SK-N-SH treated with all-trans-retinoic acid at 6 μM for 48 hours (cell line): ENCODE measurements at regions not wholly inside any gene's neighbourhood (a gene's known extent, or its start where the extent isn't known, plus 50 kb on each side); places are given as distances from the start of the nearest gene placed in this dataset.

ENCODE experiments used
- ATAC-seq: fragments of 200-7000 bp; cut with Tn5 transposase; 3 replicates; pipeline ENCODE4 v1.9.1; 2020; ENCODE audit warnings: mild to moderate bottlenecking, moderate library complexity
- ARNTL ChIP-seq: fragments of 450-650 bp; formaldehyde crosslinking; IDR thresholded peaks from 2 replicates; pipeline ENCODE4 v1.5.0; 2020; ENCODE audit warnings: low read depth, mild to moderate bottlenecking, moderate library complexity, borderline replicate concordance
- BACH2 ChIP-seq: fragments of 250-450 bp; sonication (Bioruptor Pico); IDR thresholded peaks from 2 replicates; pipeline ENCODE4 v1.9.0; 2021; ENCODE audit warnings: mild to moderate bottlenecking, borderline replicate concordance
- CREB5 ChIP-seq: fragments of 250-450 bp; sonication (Bioruptor Pico); IDR thresholded peaks from 2 replicates; pipeline ENCODE4 v1.5.1; 2020; ENCODE audit warnings: low read depth, mild to moderate bottlenecking, moderate library complexity
- CSDC2 ChIP-seq: fragments of 250-450 bp; sonication (Bioruptor Pico); IDR thresholded peaks from 2 replicates; pipeline ENCODE4 v1.5.0; 2020; ENCODE audit warnings: mild to moderate bottlenecking, moderate library complexity
- ESRRG ChIP-seq: fragments of 250-450 bp; sonication (Bioruptor Pico); IDR thresholded peaks from 2 replicates; pipeline ENCODE4 v1.6.1; 2021; ENCODE audit warnings: mild to moderate bottlenecking
- GLIS3 ChIP-seq: fragments of 250-450 bp; sonication (Bioruptor Pico); IDR thresholded peaks from 2 replicates; pipeline ENCODE4 v1.5.0; 2020; ENCODE audit warnings: mild to moderate bottlenecking, moderate library complexity
- OSR1 ChIP-seq: fragments of 250-450 bp; sonication (Bioruptor Pico); IDR thresholded peaks from 2 replicates; pipeline ENCODE4 v1.8.0; 2022; ENCODE audit warnings: moderate library complexity, mild to moderate bottlenecking, inconsistent platforms
- RARB ChIP-seq: fragments of 250-450 bp; sonication (Bioruptor Pico); IDR thresholded peaks from 2 replicates; pipeline ENCODE4 v1.8.0; 2021; ENCODE audit warnings: mild to moderate bottlenecking, moderate library complexity
- SNAI2 ChIP-seq: fragments of 250-450 bp; sonication (Bioruptor Pico); IDR thresholded peaks from 2 replicates; pipeline ENCODE4 v1.5.0; 2020; ENCODE audit warnings: mild to moderate bottlenecking, moderate library complexity
- TCF4 ChIP-seq: fragments of 250-450 bp; sonication (Bioruptor Pico); IDR thresholded peaks from 2 replicates; pipeline ENCODE4 v1.8.0; 2021; ENCODE audit warnings: mild to moderate bottlenecking, moderate library complexity, borderline replicate concordance
- TOX ChIP-seq: fragments of 250-450 bp; sonication (Bioruptor Pico); IDR thresholded peaks from 2 replicates; pipeline ENCODE4 v1.8.0; 2021; ENCODE audit warnings: mild to moderate bottlenecking, moderate library complexity, borderline replicate concordance
- ZC3H10 ChIP-seq: fragments of 250-450 bp; sonication (Bioruptor Pico); IDR thresholded peaks from 2 replicates; pipeline ENCODE4 v1.5.1; 2021; ENCODE audit warnings: mild to moderate bottlenecking, moderate library complexity
- ZFP3 ChIP-seq: fragments of 250-450 bp; sonication (Bioruptor Pico); IDR thresholded peaks from 2 replicates; pipeline ENCODE4 v1.5.0; 2020; ENCODE audit warnings: mild to moderate bottlenecking, moderate library complexity
- ZFP30 ChIP-seq: fragments of 450-650 bp; formaldehyde crosslinking; IDR thresholded peaks from 2 replicates; pipeline ENCODE4 v1.5.0; 2022; ENCODE audit warnings: mild to moderate bottlenecking, moderate library complexity
- ZNF565 ChIP-seq: fragments of 450-650 bp; formaldehyde crosslinking; conservative IDR thresholded peaks from 2 replicates; pipeline ENCODE4 v1.5.0; 2020; ENCODE audit warnings: low read depth, mild to moderate bottlenecking, moderate library complexity
- ZNF70 ChIP-seq: fragments of 450-650 bp; formaldehyde crosslinking; IDR thresholded peaks from 2 replicates; pipeline ENCODE4 v1.5.0; 2020; ENCODE audit warnings: mild to moderate bottlenecking, moderate library complexity
- ZNF8 ChIP-seq: fragments of 450-650 bp; formaldehyde crosslinking; IDR thresholded peaks from 2 replicates; pipeline ENCODE4 v1.5.0; 2020; ENCODE audit warnings: mild to moderate bottlenecking, moderate library complexity
- TF ChIP-seq, protein P1 (sequence below): fragments of 250-450 bp; sonication (Bioruptor Pico); IDR thresholded peaks from 2 replicates; pipeline ENCODE4 v1.5.0; 2020; ENCODE audit warnings: mild to moderate bottlenecking, moderate library complexity
- TF ChIP-seq, protein P2 (sequence below): fragments of 250-450 bp; sonication (Bioruptor Pico); IDR thresholded peaks from 2 replicates; pipeline ENCODE4 v1.8.0; 2021; ENCODE audit warnings: low read depth, mild to moderate bottlenecking, moderate library complexity, borderline replicate concordance
- TF ChIP-seq, protein P3 (sequence below): fragments of 250-450 bp; sonication (Bioruptor Pico); IDR thresholded peaks from 2 replicates; pipeline ENCODE4 v1.8.0; 2020; ENCODE audit warnings: mild to moderate bottlenecking, moderate library complexity, borderline replicate concordance
- TF ChIP-seq, protein P4 (sequence below): fragments of 250-450 bp; sonication (Bioruptor Pico); IDR thresholded peaks from 2 replicates; pipeline ENCODE4 v1.5.1; 2021; ENCODE audit warnings: mild to moderate bottlenecking, moderate library complexity

DNA sequence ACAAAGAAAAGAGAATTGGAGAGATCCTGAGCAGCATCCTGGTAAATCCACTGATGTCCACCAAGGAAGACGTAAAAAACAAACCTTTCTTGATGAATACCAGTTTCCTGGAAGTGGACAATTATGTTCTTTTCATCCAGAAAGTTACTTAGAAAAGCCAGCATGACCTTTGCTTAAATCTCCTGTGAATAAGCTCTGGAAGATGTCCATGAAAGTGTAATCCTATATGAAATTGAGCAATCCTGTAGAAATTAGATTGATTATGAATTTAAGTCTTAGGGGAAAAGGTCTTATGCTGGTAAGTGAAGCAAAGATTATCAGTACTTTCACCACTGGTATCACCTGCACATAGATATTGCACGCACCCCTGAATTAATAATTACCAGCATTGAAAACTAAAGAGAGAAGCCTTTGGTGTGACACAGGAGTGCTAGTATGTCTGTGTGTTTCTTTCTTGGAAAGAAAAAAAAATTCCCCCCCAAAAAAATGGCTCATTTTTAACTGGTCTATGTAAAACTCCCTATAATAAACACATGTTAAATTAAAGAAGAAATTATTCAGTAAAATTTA is 164.5 kb upstream of the LHX8 start:
- ATAC-seq, result no peak
- TF ChIP-seq CREB5 (no peak), GLIS3 (no peak), RARB (no peak), OSR1 (no peak), ESRRG (CRISPR knock-in tag) (no peak), SNAI2 (CRISPR knock-in tag) (no peak), TOX (CRISPR knock-in tag) (no peak), ZNF565 (CRISPR knock-in tag) (no peak), TCF4 (CRISPR knock-in tag) (no peak), BACH2 (CRISPR knock-in tag) (no peak), ZNF8 (CRISPR knock-in tag) (no peak), ZNF70 (CRISPR knock-in tag) (no peak), CSDC2 (CRISPR knock-in tag) (no peak)
- TF ChIP-seq, protein P1, sequence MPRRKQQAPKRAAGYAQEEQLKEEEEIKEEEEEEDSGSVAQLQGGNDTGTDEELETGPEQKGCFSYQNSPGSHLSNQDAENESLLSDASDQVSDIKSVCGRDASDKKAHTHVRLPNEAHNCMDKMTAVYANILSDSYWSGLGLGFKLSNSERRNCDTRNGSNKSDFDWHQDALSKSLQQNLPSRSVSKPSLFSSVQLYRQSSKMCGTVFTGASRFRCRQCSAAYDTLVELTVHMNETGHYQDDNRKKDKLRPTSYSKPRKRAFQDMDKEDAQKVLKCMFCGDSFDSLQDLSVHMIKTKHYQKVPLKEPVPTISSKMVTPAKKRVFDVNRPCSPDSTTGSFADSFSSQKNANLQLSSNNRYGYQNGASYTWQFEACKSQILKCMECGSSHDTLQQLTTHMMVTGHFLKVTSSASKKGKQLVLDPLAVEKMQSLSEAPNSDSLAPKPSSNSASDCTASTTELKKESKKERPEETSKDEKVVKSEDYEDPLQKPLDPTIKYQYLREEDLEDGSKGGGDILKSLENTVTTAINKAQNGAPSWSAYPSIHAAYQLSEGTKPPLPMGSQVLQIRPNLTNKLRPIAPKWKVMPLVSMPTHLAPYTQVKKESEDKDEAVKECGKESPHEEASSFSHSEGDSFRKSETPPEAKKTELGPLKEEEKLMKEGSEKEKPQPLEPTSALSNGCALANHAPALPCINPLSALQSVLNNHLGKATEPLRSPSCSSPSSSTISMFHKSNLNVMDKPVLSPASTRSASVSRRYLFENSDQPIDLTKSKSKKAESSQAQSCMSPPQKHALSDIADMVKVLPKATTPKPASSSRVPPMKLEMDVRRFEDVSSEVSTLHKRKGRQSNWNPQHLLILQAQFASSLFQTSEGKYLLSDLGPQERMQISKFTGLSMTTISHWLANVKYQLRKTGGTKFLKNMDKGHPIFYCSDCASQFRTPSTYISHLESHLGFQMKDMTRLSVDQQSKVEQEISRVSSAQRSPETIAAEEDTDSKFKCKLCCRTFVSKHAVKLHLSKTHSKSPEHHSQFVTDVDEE (CRISPR knock-in tag), result no peak
- TF ChIP-seq, protein P2, sequence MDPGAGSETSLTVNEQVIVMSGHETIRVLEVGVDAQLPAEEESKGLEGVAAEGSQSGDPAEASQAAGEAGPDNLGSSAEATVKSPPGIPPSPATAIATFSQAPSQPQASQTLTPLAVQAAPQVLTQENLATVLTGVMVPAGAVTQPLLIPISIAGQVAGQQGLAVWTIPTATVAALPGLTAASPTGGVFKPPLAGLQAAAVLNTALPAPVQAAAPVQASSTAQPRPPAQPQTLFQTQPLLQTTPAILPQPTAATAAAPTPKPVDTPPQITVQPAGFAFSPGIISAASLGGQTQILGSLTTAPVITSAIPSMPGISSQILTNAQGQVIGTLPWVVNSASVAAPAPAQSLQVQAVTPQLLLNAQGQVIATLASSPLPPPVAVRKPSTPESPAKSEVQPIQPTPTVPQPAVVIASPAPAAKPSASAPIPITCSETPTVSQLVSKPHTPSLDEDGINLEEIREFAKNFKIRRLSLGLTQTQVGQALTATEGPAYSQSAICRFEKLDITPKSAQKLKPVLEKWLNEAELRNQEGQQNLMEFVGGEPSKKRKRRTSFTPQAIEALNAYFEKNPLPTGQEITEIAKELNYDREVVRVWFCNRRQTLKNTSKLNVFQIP, result no peak
- TF ChIP-seq, protein P3, sequence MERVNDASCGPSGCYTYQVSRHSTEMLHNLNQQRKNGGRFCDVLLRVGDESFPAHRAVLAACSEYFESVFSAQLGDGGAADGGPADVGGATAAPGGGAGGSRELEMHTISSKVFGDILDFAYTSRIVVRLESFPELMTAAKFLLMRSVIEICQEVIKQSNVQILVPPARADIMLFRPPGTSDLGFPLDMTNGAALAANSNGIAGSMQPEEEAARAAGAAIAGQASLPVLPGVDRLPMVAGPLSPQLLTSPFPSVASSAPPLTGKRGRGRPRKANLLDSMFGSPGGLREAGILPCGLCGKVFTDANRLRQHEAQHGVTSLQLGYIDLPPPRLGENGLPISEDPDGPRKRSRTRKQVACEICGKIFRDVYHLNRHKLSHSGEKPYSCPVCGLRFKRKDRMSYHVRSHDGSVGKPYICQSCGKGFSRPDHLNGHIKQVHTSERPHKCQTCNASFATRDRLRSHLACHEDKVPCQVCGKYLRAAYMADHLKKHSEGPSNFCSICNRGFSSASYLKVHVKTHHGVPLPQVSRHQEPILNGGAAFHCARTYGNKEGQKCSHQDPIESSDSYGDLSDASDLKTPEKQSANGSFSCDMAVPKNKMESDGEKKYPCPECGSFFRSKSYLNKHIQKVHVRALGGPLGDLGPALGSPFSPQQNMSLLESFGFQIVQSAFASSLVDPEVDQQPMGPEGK (CRISPR knock-in tag), result no peak
- TF ChIP-seq, all 23 proteins: peak for 0

DNA sequence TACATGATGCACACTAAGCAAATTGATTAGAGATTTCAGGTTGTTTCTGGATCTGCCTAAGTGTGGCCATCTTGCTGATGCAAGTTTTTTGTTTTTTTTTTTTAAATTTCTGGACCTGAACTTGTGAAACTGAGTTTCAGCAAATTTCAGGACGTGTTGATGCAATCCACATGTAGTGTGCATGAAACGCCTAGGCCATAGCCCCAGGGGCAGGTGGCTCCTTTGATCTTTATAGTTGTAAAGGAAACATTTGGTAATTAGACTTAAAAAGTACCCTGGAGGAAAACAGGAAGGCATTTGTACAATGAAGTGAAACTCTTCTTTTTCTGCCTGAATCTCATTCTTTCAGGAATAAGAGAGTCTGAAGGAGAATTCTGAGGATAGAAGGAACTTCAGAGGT is 162.2 kb upstream of the LHX8 start:
- TF ChIP-seq, protein P2, result no peak
- TF ChIP-seq GLIS3 (no peak), BACH2 (CRISPR knock-in tag) (no peak), ZFP30 (CRISPR knock-in tag) (no peak), ZNF70 (CRISPR knock-in tag) (no peak), TOX (CRISPR knock-in tag) (no peak), ZNF565 (CRISPR knock-in tag) (no peak), RARB (no peak), SNAI2 (CRISPR knock-in tag) (no peak)
- ATAC-seq, result no peak

- no peak for ATAC-seq
- no peak for TF ChIP-seq ZNF8 (CRISPR knock-in tag)
- TF ChIP-seq, protein P3 (CRISPR knock-in tag), result no peak
- no peak for TF ChIP-seq OSR1
- TF ChIP-seq ZFP3 (CRISPR knock-in tag), result no peak
- no peak for TF ChIP-seq ZFP30 (CRISPR knock-in tag)
- no peak for TF ChIP-seq ESRRG (CRISPR knock-in tag)
- no peak for TF ChIP-seq TCF4 (CRISPR knock-in tag)
- TF ChIP-seq ZC3H10 (CRISPR knock-in tag), result no peak
- no peak for TF ChIP-seq TOX (CRISPR knock-in tag)
- no peak for TF ChIP-seq ZNF70 (CRISPR knock-in tag)
- TF ChIP-seq ZNF565 (CRISPR knock-in tag), result no peak
- no peak for TF ChIP-seq ARNTL
- TF ChIP-seq, protein P2, result no peak
- TF ChIP-seq, protein P4, sequence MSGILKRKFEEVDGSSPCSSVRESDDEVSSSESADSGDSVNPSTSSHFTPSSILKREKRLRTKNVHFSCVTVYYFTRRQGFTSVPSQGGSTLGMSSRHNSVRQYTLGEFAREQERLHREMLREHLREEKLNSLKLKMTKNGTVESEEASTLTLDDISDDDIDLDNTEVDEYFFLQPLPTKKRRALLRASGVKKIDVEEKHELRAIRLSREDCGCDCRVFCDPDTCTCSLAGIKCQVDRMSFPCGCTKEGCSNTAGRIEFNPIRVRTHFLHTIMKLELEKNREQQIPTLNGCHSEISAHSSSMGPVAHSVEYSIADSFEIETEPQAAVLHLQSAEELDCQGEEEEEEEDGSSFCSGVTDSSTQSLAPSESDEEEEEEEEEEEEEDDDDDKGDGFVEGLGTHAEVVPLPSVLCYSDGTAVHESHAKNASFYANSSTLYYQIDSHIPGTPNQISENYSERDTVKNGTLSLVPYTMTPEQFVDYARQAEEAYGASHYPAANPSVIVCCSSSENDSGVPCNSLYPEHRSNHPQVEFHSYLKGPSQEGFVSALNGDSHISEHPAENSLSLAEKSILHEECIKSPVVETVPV (CRISPR knock-in tag), result no peak
Observed at GRCh38 chr1:74976491-74976890, 157.7 kb upstream of the LHX8 start.
